ENCODE measurements at regions not wholly inside any gene's neighbourhood (a gene's known extent, or its start where the extent isn't known, plus 50 kb on each side); places are given as distances from the start of the nearest gene placed in this dataset.

- in situ Hi-C loops (cut with HindIII; ENCODE audit: extremely low pct_ligation_motif_present, low pct_unique_long_range_greater_than_20kb) (no loop called here), intact Hi-C loops (cut with micrococcal nuclease; ENCODE audit: unreplicated experiment) (no loop called here)
- Histone ChIP-seq H3K4me3 (replicated peaks in 1 of 3; ENCODE audit: insufficient read depth in 1 of 3, low read depth in 2 of 3, low read length in 3 of 3) (no peak overlapping the region), H3K4me2 (ENCODE audit: low read depth, low read length) (no peak overlapping the region), H3K79me2 (ENCODE audit: insufficient read depth, low read length) (no peaks in the 10 kb centered on the region), H3K27ac (ENCODE audit: extremely low read length, insufficient read depth, low read length) (no peak overlapping the region), H3K9ac (ENCODE audit: insufficient read depth, low read depth, low read length) (no peak overlapping the region), H3K27me3 (ENCODE audit: control insufficient read depth in 1 of 2, insufficient read depth in 2 of 2, low read length in 2 of 2) (peaks cover 0 to 20% of the 10 kb centered on the region in 2 experiments; a peak in 1 of 5 replicates), H3K9me3 (ENCODE audit: low read length) (no peaks in the 10 kb centered on the region), H3K36me3 (replicated peaks in 1 of 2; ENCODE audit: control insufficient read depth in 1 of 2, insufficient read depth in 2 of 2, low read length in 2 of 2) (no peaks in the 10 kb centered on the region), H3K4me1 (ENCODE audit: insufficient read depth, low read length) (no peaks in the 10 kb centered on the region), H4K20me1 (ENCODE audit: insufficient read depth, low read length) (no peaks in the 10 kb centered on the region), H2AFZ (ENCODE audit: low read length) (no peak overlapping the region)
- TF ChIP-seq LBX2 (CRISPR knock-in tag; IDR thresholded peaks at IDR 0.05; ENCODE audit: borderline replicate concordance): no peak
- no peak for TF ChIP-seq ZNF101 (CRISPR knock-in tag; IDR thresholded peaks at IDR 0.05; ENCODE audit: borderline replicate concordance, low read depth)
- TF ChIP-seq NFE2L2 (IDR thresholded peaks at IDR 0.05; ENCODE audit: low read length): no peak
- TF ChIP-seq FOXO1 (CRISPR knock-in tag; IDR thresholded peaks at IDR 0.05): no peak
- no peak for TF ChIP-seq GABPB1 (CRISPR knock-in tag; IDR thresholded peaks at IDR 0.05)
- TF ChIP-seq CC2D1A (CRISPR knock-in tag; IDR thresholded peaks at IDR 0.05): no peak
- no peak for TF ChIP-seq CAMTA2 (CRISPR knock-in tag; IDR thresholded peaks at IDR 0.05; ENCODE audit: borderline replicate concordance)
- TF ChIP-seq ZMAT3 (CRISPR knock-in tag; conservative IDR thresholded peaks at IDR 0.05): no peak
- no peak for TF ChIP-seq MIER3 (CRISPR knock-in tag; IDR thresholded peaks at IDR 0.05; ENCODE audit: borderline replicate concordance)
- no peak for TF ChIP-seq SMARCC2 (IDR thresholded peaks at IDR 0.05)
- no peak for TF ChIP-seq BRCA1 (CRISPR knock-in tag; IDR thresholded peaks at IDR 0.05)
- no peak for TF ChIP-seq TFDP1 (CRISPR knock-in tag; IDR thresholded peaks at IDR 0.05; ENCODE audit: borderline replicate concordance)
- no peak for TF ChIP-seq HMG20B (CRISPR knock-in tag; conservative IDR thresholded peaks at IDR 0.05)
- no peak for TF ChIP-seq SIX4 (CRISPR knock-in tag; IDR thresholded peaks at IDR 0.05)
- no peak for TF ChIP-seq ZBTB20 (CRISPR knock-in tag; IDR thresholded peaks at IDR 0.05; ENCODE audit: borderline replicate concordance, low read depth)
- no peak for TF ChIP-seq ZNF264 (CRISPR knock-in tag; IDR thresholded peaks at IDR 0.05)
- TF ChIP-seq ZFP1 (CRISPR knock-in tag; IDR thresholded peaks at IDR 0.05): no peak
- TF ChIP-seq ZNF629 (CRISPR knock-in tag; conservative IDR thresholded peaks at IDR 0.05): no peak
- TF ChIP-seq MIER2 (CRISPR knock-in tag; IDR thresholded peaks at IDR 0.05): no peak
- TF ChIP-seq FOXK2 (IDR thresholded peaks at IDR 0.05): no peak
- CTCF ChIA-PET (ENCODE audit: low intra/inter-chr PET ratio, low total read pairs): no interaction called here
- POLR2A ChIA-PET: no interaction called here
- no peak for ATAC-seq
- no TSS peak for BruUV-seq (replicated peaks)
- no peak for DNase-seq (ENCODE audit: low spot score)
- no peak for FAIRE-seq
- WGBS (ENCODE audit: low lambda C conversion rate): 6% methylated on average over 5 of the region's 5 CpGs
These were observed 309.4 kb downstream of the SFMBT2 start for GRCh38 chr10:7101451-7101850.
